Mucosa of rectum (tissue), 2 donors: ENCODE measurements at regions not wholly inside any gene's neighbourhood (a gene's known extent, or its start where the extent isn't known, plus 50 kb on each side); places are given as distances from the start of the nearest gene placed in this dataset.

Experiments used
- H3K27ac ChIP-seq, 2 donors: one replicate each; pipeline ENCODE4 v1.7.0; 2013; ENCODE audit warnings: inconsistent platforms in 2 of 2, low read depth in 2 of 2, low read length in 2 of 2
- H3K27me3 ChIP-seq, 2 donors: one replicate each; pipeline ENCODE4 v1.7.0; 2013; ENCODE audit warnings: low read length in 2 of 2; ENCODE audit not compliant: control insufficient read depth in 2 of 2, insufficient read depth in 2 of 2
- H3K36me3 ChIP-seq, 2 donors: one replicate each; pipeline ENCODE4 v1.7.0; 2013; ENCODE audit warnings: low read length in 2 of 2; ENCODE audit not compliant: control insufficient read depth in 2 of 2, insufficient read depth in 2 of 2
- H3K4me1 ChIP-seq, 2 donors: one replicate each; pipeline ENCODE4 v1.7.0; 2013; ENCODE audit warnings: low read length in 2 of 2, mild to moderate bottlenecking in 1 of 2; ENCODE audit not compliant: control insufficient read depth in 2 of 2, insufficient read depth in 2 of 2
- H3K4me3 ChIP-seq, 2 donors: one replicate each; pipeline ENCODE4 v1.7.0; 2013; ENCODE audit warnings: low read length in 2 of 2
- H3K9ac ChIP-seq, 2 donors: one replicate each; pipeline ENCODE4 v1.7.0; 2013; ENCODE audit warnings: low read length in 2 of 2, low read depth in 1 of 2, mild to moderate bottlenecking in 1 of 2
- H3K9me3 ChIP-seq, 2 donors: one replicate each; pipeline ENCODE4 v1.7.0; 2013; ENCODE audit warnings: low read length in 2 of 2; ENCODE audit not compliant: control insufficient read depth in 2 of 2
- donor health status: healthy.
- donor health status: Normal muscosa, but diverticular disease.

DNA sequence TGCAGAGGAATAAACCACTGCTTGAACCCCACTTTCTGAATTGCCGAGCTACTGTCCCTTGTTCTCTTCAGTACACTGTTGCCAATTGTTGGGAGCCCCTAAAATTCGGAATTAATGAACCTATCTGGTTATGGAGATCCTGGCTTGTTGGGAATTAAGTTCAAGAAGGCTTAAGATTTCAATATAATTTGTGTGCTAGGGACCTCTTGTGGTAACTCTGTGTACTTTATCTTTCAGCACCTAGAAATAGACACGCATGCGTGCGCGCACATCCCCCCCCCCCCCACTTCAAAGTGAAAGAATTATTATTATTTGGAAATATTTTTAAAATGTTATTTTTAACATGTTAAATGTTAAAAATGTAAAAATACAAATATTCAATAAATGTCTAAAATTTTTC is 53.3 kb upstream of the FAM169A start:
- H3K27me3 ChIP-seq = no peaks in the 10 kb centered on the region
- no peak overlapping the region for H3K27ac ChIP-seq
- no peaks in the 10 kb centered on the region for H3K36me3 ChIP-seq
- H3K9ac ChIP-seq = no peak overlapping the region
- H3K4me3 ChIP-seq = no peak overlapping the region
- no peaks in the 10 kb centered on the region for H3K9me3 ChIP-seq
- peaks cover 0 to 3% of the 10 kb centered on the region in 2 donors for H3K4me1 ChIP-seq

DNA sequence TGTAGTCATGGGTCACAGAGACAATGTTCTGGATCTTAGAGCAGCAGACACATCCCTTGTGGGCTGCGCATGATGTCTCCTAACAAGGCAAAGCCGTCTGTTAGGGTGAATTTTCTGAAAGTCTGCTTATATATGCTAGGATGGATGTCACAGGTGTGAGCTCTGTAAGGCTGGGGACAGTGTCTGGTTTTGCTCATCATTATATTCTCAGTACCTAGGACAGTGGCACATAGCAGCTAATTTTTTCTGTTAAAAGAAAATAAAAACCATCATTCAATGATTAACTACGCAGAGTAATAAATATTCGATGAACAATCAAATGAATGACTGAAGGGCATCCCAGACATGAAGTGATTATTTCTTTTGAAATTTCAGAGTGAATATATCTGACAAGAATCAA is 52.9 kb upstream of the FAM169A start:
- Histone ChIP-seq H3K4me3 (no peak overlapping the region), H3K27ac (no peak overlapping the region), H3K27me3 (no peaks in the 10 kb centered on the region), H3K4me1 (peaks cover 0 to 3% of the 10 kb centered on the region in 2 donors), H3K36me3 (no peaks in the 10 kb centered on the region), H3K9ac (no peak overlapping the region), H3K9me3 (no peaks in the 10 kb centered on the region)

DNA sequence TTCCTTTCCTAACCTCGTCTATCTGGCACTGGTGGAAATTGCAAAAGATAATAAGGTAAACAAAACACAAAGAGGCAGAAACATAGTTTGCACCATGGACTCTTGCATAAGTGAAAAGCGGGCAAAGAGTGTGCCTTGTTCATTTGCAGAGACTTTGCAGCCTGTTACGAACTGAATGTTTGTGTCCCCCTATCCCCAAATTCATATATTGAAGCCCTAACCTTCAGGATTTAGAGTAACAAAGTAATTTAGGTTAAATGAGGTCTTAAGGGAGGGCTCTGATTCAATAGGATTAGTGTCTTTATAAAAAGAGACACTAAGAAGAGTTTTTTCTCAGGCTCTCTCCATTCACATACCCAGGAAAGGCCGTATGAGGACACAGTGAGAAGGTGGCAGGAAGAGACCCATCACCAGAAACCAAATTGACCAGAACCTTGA is 52.1 kb upstream of the FAM169A start:
- no peaks in the 10 kb centered on the region for H3K27me3 ChIP-seq
- no peak overlapping the region for H3K27ac ChIP-seq
- H3K9me3 ChIP-seq = no peaks in the 10 kb centered on the region
- peaks cover 0 to 3% of the 10 kb centered on the region in 2 donors for H3K4me1 ChIP-seq
- no peak overlapping the region for H3K9ac ChIP-seq
- H3K4me3 ChIP-seq = no peak overlapping the region
- no peaks in the 10 kb centered on the region for H3K36me3 ChIP-seq

DNA sequence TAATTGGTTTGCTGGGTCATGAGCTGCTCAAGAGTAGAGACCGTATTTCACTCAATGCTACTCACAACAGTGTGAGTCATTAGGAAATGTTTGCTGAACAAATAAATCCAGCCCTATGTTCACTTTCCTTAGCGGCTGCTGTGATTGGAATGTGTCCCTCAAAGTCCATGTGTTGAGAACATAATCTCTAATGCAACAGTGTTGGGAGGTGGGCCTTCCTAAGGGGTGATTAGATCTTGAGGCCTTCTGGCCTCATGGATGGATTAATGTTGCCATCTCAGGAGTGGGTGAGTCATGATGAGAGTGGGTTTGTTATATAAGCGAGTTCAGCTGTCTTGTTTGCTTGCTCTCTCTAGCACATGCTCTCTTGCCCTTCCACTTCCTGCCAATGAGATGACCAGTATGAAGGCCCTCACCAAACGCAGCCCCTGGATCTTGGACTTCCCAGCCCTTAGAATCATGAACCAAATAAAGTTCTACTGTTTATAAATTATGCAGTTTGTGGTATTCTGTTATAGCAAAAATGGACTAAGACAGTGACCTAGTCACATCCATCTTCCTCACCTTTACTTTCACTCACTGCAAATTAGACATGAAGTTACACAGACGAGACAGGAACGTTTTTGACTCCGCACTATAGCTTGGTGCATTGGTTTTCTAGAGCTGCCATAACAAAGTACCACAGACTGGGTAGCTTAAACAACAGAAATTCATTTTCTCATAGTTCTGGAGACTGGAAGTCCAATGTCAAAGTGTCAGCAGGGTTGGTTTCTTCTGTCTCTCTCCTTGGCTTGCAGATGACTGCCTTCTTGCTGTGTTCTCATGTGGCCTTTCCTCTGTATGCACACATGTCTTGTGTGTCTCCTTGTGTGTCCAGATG is 50.9 kb upstream of the FAM169A start:
- Histone ChIP-seq H3K27me3 (no peaks in the 10 kb centered on the region), H3K9ac (no peak overlapping the region), H3K9me3 (no peaks in the 10 kb centered on the region), H3K4me3 (no peak overlapping the region), H3K36me3 (no peaks in the 10 kb centered on the region), H3K4me1 (peaks cover 0 to 3% of the 10 kb centered on the region in 2 donors), H3K27ac (no peak overlapping the region)
